ENCODE measurements at regions not wholly inside any gene's neighbourhood (a gene's known extent, or its start where the extent isn't known, plus 50 kb on each side); places are given as distances from the start of the nearest gene placed in this dataset.

- TF ChIP-seq RAD21 (IDR thresholded peaks at IDR 0.05; ENCODE audit: low read depth) = no peak
- no peak for TF ChIP-seq REST (IDR thresholded peaks at IDR 0.05; ENCODE audit: low read depth)
- no peak for TF ChIP-seq ZBTB7A (IDR thresholded peaks at IDR 0.05; ENCODE audit: low read depth)
- TF ChIP-seq TEAD4 (IDR thresholded peaks at IDR 0.05) = no peak
- TF ChIP-seq TCF12 (IDR thresholded peaks at IDR 0.05; ENCODE audit: low read depth) = no peak
- no peak for TF ChIP-seq EGR1 (IDR thresholded peaks at IDR 0.05)
- no peak for TF ChIP-seq CEBPB (IDR thresholded peaks at IDR 0.05)
Measured at GRCh38 chr6:74103417-74103816, 407.4 kb downstream of the CD109 start.

- TF ChIP-seq YY1 (IDR thresholded peaks at IDR 0.05; ENCODE audit: low read depth) (no peak), TAF1 (IDR thresholded peaks at IDR 0.05; ENCODE audit: low read depth) (no peak), USF1 (IDR thresholded peaks at IDR 0.05) (no peak), ZBTB7A (IDR thresholded peaks at IDR 0.05; ENCODE audit: low read depth) (no peak), MAX (IDR thresholded peaks at IDR 0.05) (no peak), REST (IDR thresholded peaks at IDR 0.05; ENCODE audit: low read depth) (no peak)
Measured at GRCh38 chr6:74100719-74101287, 404.8 kb downstream of the CD109 start.

- TF ChIP-seq TCF12 (IDR thresholded peaks at IDR 0.05; ENCODE audit: low read depth) = no peak
- no peak for TF ChIP-seq TAF1 (IDR thresholded peaks at IDR 0.05; ENCODE audit: low read depth)
- TF ChIP-seq CEBPB (IDR thresholded peaks at IDR 0.05) = no peak
- TF ChIP-seq ZBTB7A (IDR thresholded peaks at IDR 0.05; ENCODE audit: low read depth) = no peak
- TF ChIP-seq FOXM1 (IDR thresholded peaks at IDR 0.05; ENCODE audit: borderline replicate concordance, low read depth) = no peak
- no peak for TF ChIP-seq EGR1 (IDR thresholded peaks at IDR 0.05)
- no peak for TF ChIP-seq MAX (IDR thresholded peaks at IDR 0.05)
- TF ChIP-seq REST (IDR thresholded peaks at IDR 0.05; ENCODE audit: low read depth) = no peak
- no peak for TF ChIP-seq YY1 (IDR thresholded peaks at IDR 0.05; ENCODE audit: low read depth)
- no peak for TF ChIP-seq CREB1 (IDR thresholded peaks at IDR 0.05; ENCODE audit: low read depth)
- TF ChIP-seq TEAD4 (IDR thresholded peaks at IDR 0.05) = no peak
- TF ChIP-seq EP300 (IDR thresholded peaks at IDR 0.05; ENCODE audit: borderline replicate concordance) = no peak
- no peak for TF ChIP-seq NFIC (IDR thresholded peaks at IDR 0.05)
- no peak for TF ChIP-seq USF1 (IDR thresholded peaks at IDR 0.05)
Measured at GRCh38 chr6:74096329-74096728, 400.3 kb downstream of the CD109 start.

- TF ChIP-seq CREB1 (IDR thresholded peaks at IDR 0.05; ENCODE audit: low read depth) (no peak), NFIC (IDR thresholded peaks at IDR 0.05) (no peak), FOXM1 (IDR thresholded peaks at IDR 0.05; ENCODE audit: borderline replicate concordance, low read depth) (no peak), EP300 (IDR thresholded peaks at IDR 0.05; ENCODE audit: borderline replicate concordance) (no peak), USF1 (IDR thresholded peaks at IDR 0.05) (no peak), TAF1 (IDR thresholded peaks at IDR 0.05; ENCODE audit: low read depth) (no peak), YY1 (IDR thresholded peaks at IDR 0.05; ENCODE audit: low read depth) (no peak), RAD21 (IDR thresholded peaks at IDR 0.05; ENCODE audit: low read depth) (no peak), REST (IDR thresholded peaks at IDR 0.05; ENCODE audit: low read depth) (no peak)
Measured at GRCh38 chr6:74093361-74093760, 397.4 kb downstream of the CD109 start.

Data from Ishikawa (cell line).